Effector memory CD4-positive, alpha-beta T cell (primary cell): ENCODE measurements at regions not wholly inside any gene's neighbourhood (a gene's known extent, or its start where the extent isn't known, plus 50 kb on each side); places are given as distances from the start of the nearest gene placed in this dataset.
"Not testable (repeated sequence)": the region's sequence is repeated elsewhere in the genome, so short reads cannot be mapped to it uniquely, and the experiment has no call there.

Experiments
- DNase-seq, 3 donors: peaks; one replicate each; pipeline ENCODE4 v3.0.0-alpha.2; 2020
- H3K27ac ChIP-seq: 2 replicates; pipeline ENCODE4 v1.7.0; 2013; ENCODE audit warnings: mild to moderate bottlenecking, low read length, moderate library complexity; ENCODE audit not compliant: insufficient read depth, poor library complexity, severe bottlenecking
- H3K27me3 ChIP-seq: replicated peaks from 2 replicates; pipeline ENCODE4 v1.7.0; 2013; ENCODE audit warnings: mild to moderate bottlenecking, low read length; ENCODE audit not compliant: insufficient read depth, control insufficient read depth, poor library complexity, severe bottlenecking
- H3K36me3 ChIP-seq: 2 replicates; pipeline ENCODE4 v1.7.0; 2013; ENCODE audit warnings: mild to moderate bottlenecking, low read length, moderate library complexity; ENCODE audit not compliant: control insufficient read depth, insufficient read depth
- H3K4me1 ChIP-seq: 2 replicates; pipeline ENCODE4 v1.7.0; 2013; ENCODE audit warnings: low read length, mild to moderate bottlenecking; ENCODE audit not compliant: control insufficient read depth, insufficient read depth, poor library complexity, severe bottlenecking
- H3K4me3 ChIP-seq: 2 replicates; pipeline ENCODE4 v1.7.0; 2013; ENCODE audit warnings: low read length, low read depth, mild to moderate bottlenecking; ENCODE audit not compliant: insufficient read depth, poor library complexity, severe bottlenecking
- H3K9me3 ChIP-seq: 2 replicates; pipeline ENCODE4 v1.7.0; 2013; ENCODE audit warnings: mild to moderate bottlenecking, low read length, moderate library complexity; ENCODE audit not compliant: control insufficient read depth

DNA sequence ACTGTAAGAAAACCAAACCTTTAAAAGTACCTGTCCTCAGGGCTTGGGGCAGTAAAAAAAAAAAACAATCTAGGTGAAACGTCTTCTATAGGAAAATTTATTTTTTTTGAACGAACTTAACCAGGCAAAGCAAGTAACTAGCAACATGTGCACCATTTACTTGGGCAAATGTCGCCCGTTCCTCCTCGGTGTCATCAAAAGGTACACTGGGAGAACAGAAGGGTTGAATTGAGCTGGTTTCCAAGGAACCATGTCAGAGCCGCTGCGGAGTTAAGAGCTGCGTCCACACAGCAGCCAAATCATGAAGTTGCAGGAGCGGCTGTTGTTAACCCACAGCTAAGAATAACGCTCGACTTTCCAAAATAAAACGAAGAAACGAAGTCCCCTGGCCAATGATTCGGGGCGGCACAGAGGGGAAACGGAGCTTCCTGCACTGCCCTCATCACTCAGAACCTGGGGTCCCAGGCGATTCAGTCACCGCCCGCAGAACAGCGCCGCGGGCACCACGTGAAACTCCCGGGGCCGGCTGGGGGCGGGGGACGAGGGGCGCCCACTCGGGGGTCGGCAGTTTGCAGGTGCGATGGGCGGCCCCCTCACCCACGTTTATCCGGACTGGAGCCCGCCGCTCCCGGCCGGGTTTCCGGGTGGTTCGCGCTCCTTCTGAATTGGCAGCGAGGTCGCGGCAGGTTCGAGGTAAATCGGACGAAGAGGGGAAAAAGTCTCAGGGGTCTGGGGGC, 53.6 kb upstream of the PLGLB1 start:
- DNase-seq: peak in 2 of 3 donors; percentile 5 to 10
- not testable (repeated sequence) for H3K27me3 ChIP-seq, H3K36me3 ChIP-seq, H3K9me3 ChIP-seq, H3K4me1 ChIP-seq
- peak overlapping the region; percentile 57 for H3K4me3 ChIP-seq
- H3K27ac ChIP-seq: peak overlapping the region; percentile 48

DNA sequence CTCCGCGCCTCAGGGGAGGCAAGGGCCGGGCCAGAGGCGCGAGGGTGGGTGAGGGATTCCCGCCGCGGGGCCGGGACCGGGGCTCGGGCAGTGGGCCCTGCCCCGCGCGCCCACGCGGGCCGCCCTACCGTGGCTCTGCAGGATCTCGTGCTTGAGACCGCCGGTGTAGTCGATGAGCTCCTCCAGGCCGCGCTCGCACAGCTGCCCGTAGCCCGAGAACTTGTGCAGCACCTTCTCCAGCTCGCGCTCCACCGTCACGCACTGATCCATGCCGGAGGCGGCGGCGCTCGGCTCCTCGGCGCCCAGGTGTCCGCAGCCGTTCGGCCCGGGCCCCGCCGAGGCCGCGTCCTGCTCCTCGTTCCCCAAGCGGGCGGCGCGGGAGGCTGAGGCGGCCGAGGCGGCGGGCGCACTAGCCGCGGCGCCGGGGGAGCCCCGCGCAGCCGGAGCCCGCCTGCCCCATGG, 54.2 kb upstream of the PLGLB1 start:
- not testable (repeated sequence) for H3K9me3 ChIP-seq, H3K27me3 ChIP-seq, H3K4me1 ChIP-seq, H3K36me3 ChIP-seq
- DNase-seq: peak; percentile 25 to 47 (median 44)
- Histone ChIP-seq H3K27ac (peak overlapping the region; percentile 69), H3K4me3 (peak overlapping the region; percentile 57)

GRCh38 chr2:87076253-87077123, 54.8 kb upstream of the PLGLB1 start:
- not testable (repeated sequence) for H3K27me3 ChIP-seq, H3K36me3 ChIP-seq, H3K4me1 ChIP-seq, H3K9me3 ChIP-seq
- Histone ChIP-seq H3K27ac (peak overlapping the region; percentile 69), H3K4me3 (peak overlapping the region; percentile 52)
- DNase-seq: peak; percentile 87 to 90 (median 89)

GRCh38 chr2:87077124-87077446, 55.4 kb upstream of the PLGLB1 start:
- peak overlapping the region; percentile 69 for H3K27ac ChIP-seq
- H3K4me3 ChIP-seq: peak overlapping the region; percentile 52
- not testable (repeated sequence) for H3K9me3 ChIP-seq, H3K27me3 ChIP-seq, H3K36me3 ChIP-seq, DNase-seq, H3K4me1 ChIP-seq

DNA sequence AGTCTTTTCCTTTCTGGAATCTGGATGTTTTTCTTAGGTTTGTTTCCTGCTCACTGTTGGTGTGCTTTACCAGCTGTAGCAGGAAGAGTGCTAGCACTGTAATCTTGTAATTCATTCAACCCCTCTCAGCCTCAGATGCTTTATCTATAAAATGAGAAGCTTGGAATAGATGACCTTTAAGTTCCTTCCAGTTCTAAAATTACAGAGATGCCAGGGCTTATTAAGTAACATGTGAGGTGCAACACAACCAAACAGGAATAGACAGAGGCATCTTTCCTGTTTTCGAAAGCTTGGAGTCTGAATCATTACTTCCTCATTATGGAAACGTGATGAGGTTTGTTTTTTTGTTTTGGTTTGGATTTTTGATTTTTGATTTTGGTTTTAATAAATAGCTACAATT, 60.1 kb upstream of the PLGLB1 start:
- not testable (repeated sequence) for DNase-seq, H3K4me3 ChIP-seq, H3K36me3 ChIP-seq, H3K27me3 ChIP-seq, H3K27ac ChIP-seq, H3K4me1 ChIP-seq, H3K9me3 ChIP-seq

DNA sequence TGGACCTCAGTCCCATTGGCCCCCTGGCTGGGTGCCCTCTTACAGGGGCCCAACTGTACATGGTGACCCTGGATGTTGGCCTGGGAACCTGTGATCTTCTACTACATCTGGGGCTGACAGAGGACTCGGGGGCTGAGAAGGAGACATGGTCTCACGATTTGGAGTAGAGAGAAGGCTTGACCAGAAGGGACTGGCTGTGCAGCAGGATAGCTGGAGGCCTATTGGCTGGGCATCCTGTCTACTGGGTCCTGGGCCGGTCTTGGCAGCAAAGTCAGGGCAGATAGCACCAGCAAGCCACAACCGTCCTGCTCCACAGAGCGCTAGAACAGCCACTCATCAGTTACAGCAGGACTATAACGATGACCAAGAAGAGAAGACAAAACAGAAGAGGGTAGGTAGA, 66.4 kb upstream of the PLGLB1 start:
- not testable (repeated sequence) for H3K27me3 ChIP-seq, H3K4me1 ChIP-seq, H3K9me3 ChIP-seq, H3K27ac ChIP-seq, DNase-seq, H3K4me3 ChIP-seq, H3K36me3 ChIP-seq

- not testable (repeated sequence) for H3K36me3 ChIP-seq, H3K4me3 ChIP-seq, H3K9me3 ChIP-seq, H3K4me1 ChIP-seq, H3K27ac ChIP-seq, DNase-seq, H3K27me3 ChIP-seq
Measured at GRCh38 chr2:87089401-87089800, 67.8 kb upstream of the PLGLB1 start.

- not testable (repeated sequence) for H3K4me1 ChIP-seq, H3K36me3 ChIP-seq, DNase-seq, H3K27ac ChIP-seq, H3K27me3 ChIP-seq, H3K4me3 ChIP-seq, H3K9me3 ChIP-seq
Measured at GRCh38 chr2:87093252-87093651, 71.6 kb upstream of the PLGLB1 start.

DNA sequence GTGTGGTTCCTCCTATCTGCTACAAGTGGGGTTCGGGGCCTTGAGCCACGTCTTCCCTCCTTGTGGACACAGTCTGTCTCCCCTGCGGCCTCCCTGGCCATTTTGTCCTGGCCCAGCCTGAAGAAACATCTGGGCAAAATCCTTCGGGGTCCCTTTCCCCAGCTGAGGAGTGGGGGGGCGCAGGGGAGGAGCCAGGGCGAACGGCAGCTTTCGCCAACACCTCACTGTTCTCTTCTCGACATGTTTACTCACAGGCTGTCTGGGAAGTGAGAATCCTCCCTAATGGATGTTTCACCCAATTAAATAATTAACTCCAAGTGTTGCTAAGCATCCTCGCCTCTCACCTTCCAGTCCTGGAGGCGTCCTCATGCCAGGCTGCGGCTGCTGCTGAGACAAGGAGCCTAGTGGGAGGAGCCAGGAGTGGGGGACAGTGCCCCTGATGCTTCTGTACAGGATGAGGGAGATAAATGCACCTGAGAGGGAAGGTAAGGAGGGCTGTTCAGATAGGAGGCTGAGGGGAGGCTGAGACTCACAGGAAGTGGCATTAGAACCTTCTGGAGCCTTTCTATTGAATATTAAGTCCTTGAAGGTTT, 72.4 kb upstream of the PLGLB1 start:
- H3K36me3 ChIP-seq, H3K4me1 ChIP-seq, H3K4me3 ChIP-seq, H3K9me3 ChIP-seq, DNase-seq, H3K27ac ChIP-seq, H3K27me3 ChIP-seq: not testable (repeated sequence)

GRCh38 chr2:87095804-87096203, 74.2 kb upstream of the PLGLB1 start:
- not testable (repeated sequence) for H3K9me3 ChIP-seq, H3K4me1 ChIP-seq, DNase-seq, H3K36me3 ChIP-seq, H3K27me3 ChIP-seq, H3K4me3 ChIP-seq, H3K27ac ChIP-seq
